ENCODE measurements at regions not wholly inside any gene's neighbourhood (a gene's known extent, or its start where the extent isn't known, plus 50 kb on each side); places are given as distances from the start of the nearest gene placed in this dataset.

GRCh38 chr2:234865586-234865985 is 86.2 kb upstream of the SH3BP4 start:
- Histone ChIP-seq H3K4me3 (no peak overlapping the region), H3K27ac (no peak overlapping the region), H3K36me3 (no peaks in the 10 kb centered on the region), H3K27me3 (no peaks in the 10 kb centered on the region), H3K9me3 (peaks cover 0 to 6% (median 0%) of the 10 kb centered on the region in 11 donors), H3K4me1 (peaks cover 3 to 32% (median 23%) of the 10 kb centered on the region in 9 donors)
- intact Hi-C loops (cut with DNase I), result no loop called here
- WGBS, 2 donors, result 82 to 86% methylated on average over 2 of the region's 2 CpGs
- TF ChIP-seq, protein P1, sequence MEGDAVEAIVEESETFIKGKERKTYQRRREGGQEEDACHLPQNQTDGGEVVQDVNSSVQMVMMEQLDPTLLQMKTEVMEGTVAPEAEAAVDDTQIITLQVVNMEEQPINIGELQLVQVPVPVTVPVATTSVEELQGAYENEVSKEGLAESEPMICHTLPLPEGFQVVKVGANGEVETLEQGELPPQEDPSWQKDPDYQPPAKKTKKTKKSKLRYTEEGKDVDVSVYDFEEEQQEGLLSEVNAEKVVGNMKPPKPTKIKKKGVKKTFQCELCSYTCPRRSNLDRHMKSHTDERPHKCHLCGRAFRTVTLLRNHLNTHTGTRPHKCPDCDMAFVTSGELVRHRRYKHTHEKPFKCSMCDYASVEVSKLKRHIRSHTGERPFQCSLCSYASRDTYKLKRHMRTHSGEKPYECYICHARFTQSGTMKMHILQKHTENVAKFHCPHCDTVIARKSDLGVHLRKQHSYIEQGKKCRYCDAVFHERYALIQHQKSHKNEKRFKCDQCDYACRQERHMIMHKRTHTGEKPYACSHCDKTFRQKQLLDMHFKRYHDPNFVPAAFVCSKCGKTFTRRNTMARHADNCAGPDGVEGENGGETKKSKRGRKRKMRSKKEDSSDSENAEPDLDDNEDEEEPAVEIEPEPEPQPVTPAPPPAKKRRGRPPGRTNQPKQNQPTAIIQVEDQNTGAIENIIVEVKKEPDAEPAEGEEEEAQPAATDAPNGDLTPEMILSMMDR (IDR thresholded peaks at IDR 0.05), result no peak
- no peak for ATAC-seq
- DNase-seq, result no peak

DNA sequence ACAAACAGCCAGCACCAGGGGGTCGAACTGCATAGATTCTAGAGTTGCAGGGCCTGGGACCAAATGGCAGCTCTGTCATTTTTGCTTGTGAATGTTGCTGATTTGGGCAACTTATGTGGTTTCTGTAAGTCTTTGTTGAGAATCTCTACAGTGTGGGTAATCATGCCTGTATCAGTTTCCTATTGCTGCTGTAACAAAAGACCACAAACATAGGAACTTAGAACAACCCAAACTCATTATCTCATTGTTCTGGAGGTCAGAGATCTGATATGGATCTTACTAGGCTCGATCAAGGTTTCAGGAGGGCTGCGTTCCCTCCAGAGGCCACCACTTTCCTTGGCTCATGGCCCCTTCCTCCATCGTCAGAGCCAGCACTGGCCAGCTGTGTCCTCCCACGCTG is 86.8 kb upstream of the SH3BP4 start:
- no peak overlapping the region for H3K27ac ChIP-seq
- TF ChIP-seq, protein P1 (IDR thresholded peaks at IDR 0.05), result no peak
- no peak for ATAC-seq
- intact Hi-C loops (cut with DNase I), result no loop called here
- H3K4me3 ChIP-seq, result no peak overlapping the region
- H3K4me1 ChIP-seq, result peaks cover 3 to 32% (median 23%) of the 10 kb centered on the region in 9 donors
- no peak for DNase-seq
- H3K36me3 ChIP-seq, result no peaks in the 10 kb centered on the region
- H3K9me3 ChIP-seq, result peaks cover 0 to 6% (median 0%) of the 10 kb centered on the region in 11 donors
- 83 to 85% methylated on average over 5 of the region's 5 CpGs for WGBS, 2 donors
- H3K27me3 ChIP-seq, result no peaks in the 10 kb centered on the region

DNA sequence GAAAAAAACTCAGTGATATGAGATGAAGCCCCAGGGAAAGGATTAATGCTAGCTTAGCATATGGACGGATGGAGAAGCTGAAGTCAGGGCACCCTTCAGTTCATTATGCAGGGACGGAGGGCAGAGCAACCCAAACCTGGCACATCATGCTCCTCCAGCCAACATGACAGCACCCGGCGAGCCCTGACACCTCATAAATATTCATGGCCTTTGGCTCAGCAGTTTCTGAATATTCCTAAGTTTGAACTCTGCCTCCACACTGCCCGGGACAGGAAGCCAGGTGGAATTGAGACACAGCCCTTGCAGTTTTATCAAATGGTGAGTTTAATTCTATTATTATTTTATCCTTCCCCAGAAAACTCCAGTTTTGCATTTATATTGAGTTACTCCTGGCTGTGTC is 87.3 kb upstream of the SH3BP4 start:
- 90 to 96% methylated on average over 5 of the region's 5 CpGs for WGBS, 2 donors

DNA sequence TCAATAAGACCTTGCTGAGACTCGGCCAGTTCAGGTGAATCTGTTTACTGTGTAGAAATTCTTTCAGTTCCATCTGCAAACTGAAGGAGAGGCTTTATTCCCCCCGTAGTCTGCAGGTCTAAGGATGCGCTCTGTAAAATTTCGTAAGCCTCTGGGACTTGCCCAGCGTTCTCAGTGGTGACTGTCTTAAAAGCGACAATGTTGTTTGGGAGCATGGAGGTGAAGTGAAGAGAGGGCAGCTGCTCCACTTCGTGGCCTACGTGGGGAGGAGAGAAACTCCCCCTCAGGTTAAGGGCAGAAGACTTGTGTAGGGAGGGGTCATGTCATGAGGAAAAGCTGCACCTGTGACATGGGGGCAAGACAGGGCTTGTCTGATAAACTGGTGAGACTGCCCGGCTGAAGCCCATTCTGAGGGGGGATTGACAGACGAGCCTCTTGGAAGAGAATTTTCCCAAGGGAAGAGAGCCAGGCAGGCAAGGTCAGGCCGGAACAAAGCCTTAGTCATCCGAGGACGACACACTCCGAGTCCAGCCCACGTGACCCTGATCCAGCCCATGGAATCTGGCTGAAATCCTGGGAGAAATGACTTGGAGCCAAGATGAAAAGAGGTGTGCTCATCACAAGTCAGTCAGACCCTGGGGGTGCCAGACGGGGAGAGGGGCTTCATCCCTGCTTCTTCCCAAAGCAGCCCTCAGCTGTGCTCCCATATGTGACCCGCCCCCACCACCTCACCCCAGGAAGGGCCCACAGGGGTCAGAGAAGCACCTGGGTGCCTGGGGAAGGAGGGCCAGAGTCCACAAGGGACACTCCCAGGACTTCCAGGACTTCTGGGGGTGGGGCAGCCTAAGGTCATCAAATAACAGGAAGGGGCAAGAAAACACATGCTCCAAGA is 88.5 kb upstream of the SH3BP4 start:
- WGBS, 2 donors, result 59 to 63% methylated on average over 17 of the region's 17 CpGs
- peak; percentile 35 to 61 for DNase-seq
- ATAC-seq, result peak; percentile 54 to 83 (median 68)

More for the DNA sequence above, 87.3 kb upstream of the SH3BP4 start:
- no peak for ATAC-seq
- peaks cover 3 to 32% (median 23%) of the 10 kb centered on the region in 9 donors for H3K4me1 ChIP-seq
- peaks cover 0 to 6% (median 0%) of the 10 kb centered on the region in 11 donors for H3K9me3 ChIP-seq
- H3K27me3 ChIP-seq, result no peaks in the 10 kb centered on the region
- H3K36me3 ChIP-seq, result no peaks in the 10 kb centered on the region
- TF ChIP-seq, protein P1 (IDR thresholded peaks at IDR 0.05), result no peak
- no peak for DNase-seq
- H3K27ac ChIP-seq, result no peak overlapping the region
- no peak overlapping the region for H3K4me3 ChIP-seq
- intact Hi-C loops (cut with DNase I), result no loop called here

More for the DNA sequence above, 88.5 kb upstream of the SH3BP4 start:
- no peak overlapping the region for H3K4me3 ChIP-seq
- H3K9me3 ChIP-seq, result peaks cover 0 to 6% (median 0%) of the 10 kb centered on the region in 11 donors
- H3K4me1 ChIP-seq, result peaks cover 3 to 32% (median 23%) of the 10 kb centered on the region in 9 donors
- intact Hi-C loops (cut with DNase I), result no loop called here
- TF ChIP-seq, protein P1 (IDR thresholded peaks at IDR 0.05), result no peak
- no peaks in the 10 kb centered on the region for H3K36me3 ChIP-seq
- peak overlapping the region in 4 of 10 donors; percentile 4 to 64 (median 52) for H3K27ac ChIP-seq
- no peaks in the 10 kb centered on the region for H3K27me3 ChIP-seq

Measured in heart right ventricle (tissue), 16 donors.